Cardiac fibroblast (primary cell): ENCODE measurements at regions not wholly inside any gene's neighbourhood (a gene's known extent, or its start where the extent isn't known, plus 50 kb on each side); places are given as distances from the start of the nearest gene placed in this dataset.

Experiments
- DNase-seq, 2 donors: peaks; one replicate each; pipeline versions ENCODE4 v3.0.0 to v3.0.0-alpha.2; 2010; ENCODE audit warnings: low read depth in 2 of 2
- H3K4me3 ChIP-seq, 2 donors: replicated peaks in 1 of 2; 1 replicate in 1 of 2; 2 replicates in 1 of 2; pipeline ENCODE4 v1.5.1; 2011; ENCODE audit warnings: low read depth in 2 of 2, low read length in 2 of 2, mild to moderate bottlenecking in 2 of 2, moderate library complexity in 1 of 2
- TF ChIP-seq, protein P1 (sequence below): IDR thresholded peaks from one replicate; pipeline ENCODE4 v1.5.1; 2011; ENCODE audit warnings: low read depth, mild to moderate bottlenecking, low read length, inconsistent platforms

DNA sequence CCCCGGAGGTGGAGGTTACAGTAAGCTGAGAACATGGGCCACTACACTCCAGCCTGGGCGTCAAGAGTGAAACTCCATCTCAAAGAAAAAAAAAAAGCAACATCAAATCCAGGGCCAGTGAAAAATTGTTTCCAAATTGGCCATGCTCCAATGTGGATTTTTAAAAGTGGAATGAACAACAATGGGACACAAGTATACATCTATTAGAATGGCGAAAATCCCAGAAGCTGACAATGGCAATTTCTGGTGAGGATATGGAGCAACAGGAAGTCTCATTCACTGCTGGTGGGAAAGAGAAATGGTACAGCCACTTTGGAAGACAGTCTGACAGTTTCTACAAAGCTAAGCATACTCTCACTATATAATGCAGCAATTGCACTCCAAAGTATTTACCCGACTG, 161.4 kb downstream of the UXS1 start:
- H3K4me3 ChIP-seq, result no peak overlapping the region
- TF ChIP-seq, protein P1, sequence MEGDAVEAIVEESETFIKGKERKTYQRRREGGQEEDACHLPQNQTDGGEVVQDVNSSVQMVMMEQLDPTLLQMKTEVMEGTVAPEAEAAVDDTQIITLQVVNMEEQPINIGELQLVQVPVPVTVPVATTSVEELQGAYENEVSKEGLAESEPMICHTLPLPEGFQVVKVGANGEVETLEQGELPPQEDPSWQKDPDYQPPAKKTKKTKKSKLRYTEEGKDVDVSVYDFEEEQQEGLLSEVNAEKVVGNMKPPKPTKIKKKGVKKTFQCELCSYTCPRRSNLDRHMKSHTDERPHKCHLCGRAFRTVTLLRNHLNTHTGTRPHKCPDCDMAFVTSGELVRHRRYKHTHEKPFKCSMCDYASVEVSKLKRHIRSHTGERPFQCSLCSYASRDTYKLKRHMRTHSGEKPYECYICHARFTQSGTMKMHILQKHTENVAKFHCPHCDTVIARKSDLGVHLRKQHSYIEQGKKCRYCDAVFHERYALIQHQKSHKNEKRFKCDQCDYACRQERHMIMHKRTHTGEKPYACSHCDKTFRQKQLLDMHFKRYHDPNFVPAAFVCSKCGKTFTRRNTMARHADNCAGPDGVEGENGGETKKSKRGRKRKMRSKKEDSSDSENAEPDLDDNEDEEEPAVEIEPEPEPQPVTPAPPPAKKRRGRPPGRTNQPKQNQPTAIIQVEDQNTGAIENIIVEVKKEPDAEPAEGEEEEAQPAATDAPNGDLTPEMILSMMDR, result no peak
- DNase-seq, result peak; percentile 6 to 51

DNA sequence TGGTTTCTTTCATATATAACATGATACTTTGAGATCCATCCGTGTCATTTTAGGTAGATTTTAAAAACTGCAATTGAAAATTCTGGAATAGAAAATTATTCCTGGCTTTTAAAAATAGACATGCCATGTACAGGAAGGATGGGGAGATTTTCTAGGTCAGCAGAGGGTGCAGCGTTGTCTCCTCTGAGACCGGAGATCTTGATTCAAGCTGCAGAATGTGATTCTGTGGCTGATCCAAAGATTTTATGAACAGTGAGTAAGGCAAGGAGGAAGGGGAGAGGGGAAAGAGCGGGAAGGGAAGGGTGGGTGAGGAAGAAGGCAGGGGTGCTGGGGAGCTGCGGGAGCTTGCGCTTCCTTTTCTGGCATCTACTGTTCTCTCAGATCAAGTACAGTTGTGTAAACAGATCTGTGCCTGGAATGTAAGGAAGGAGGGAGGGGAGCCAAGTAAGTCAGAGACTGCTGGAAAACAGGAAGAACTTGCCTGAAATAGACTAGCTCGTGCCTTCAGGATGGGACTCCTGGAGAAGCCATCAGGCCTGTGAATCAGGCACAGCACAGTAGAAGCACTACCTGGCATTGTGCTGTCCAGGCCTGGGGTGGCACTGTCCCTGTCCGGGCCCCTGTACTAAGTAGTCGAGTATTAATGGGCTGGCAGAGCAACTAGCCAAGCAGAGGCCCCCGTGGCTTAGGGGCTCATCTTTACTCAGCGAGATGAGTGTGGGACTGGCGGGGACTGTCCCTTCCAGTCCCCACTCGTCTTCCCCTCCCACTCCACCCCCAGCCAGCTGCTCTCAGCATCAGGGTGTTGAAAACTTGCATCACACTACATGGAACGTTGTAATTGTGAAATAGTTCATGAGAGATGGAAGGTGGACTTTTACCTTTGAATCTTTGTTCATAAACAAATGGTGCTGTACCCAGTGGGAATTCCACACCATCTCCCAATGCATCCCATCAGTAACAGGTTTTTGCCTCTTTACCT, 163.5 kb downstream of the UXS1 start:
- TF ChIP-seq, protein P1, result no peak
- no peak overlapping the region for H3K4me3 ChIP-seq
- peak; percentile 61 to 96 for DNase-seq

DNA sequence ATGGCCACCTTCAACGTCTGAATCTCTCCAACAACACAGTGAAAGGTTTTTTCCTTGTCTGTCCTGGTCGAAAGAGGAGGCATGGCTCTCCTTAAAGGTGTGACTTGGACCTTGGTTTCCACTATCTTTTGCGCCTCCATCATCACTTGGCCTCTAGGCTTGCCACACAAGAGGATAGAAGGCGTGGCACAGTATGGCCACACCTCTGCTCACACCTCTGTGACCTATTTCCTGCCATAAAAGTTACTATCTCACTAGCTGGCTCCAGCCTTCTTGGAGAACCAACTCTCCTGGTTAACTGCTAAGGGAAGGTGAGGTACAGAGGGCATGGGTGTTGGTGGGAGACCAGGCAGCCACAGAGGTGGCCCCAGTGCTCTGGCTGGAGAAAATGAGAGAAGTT, 165.9 kb downstream of the UXS1 start:
- TF ChIP-seq, protein P1, result no peak
- no peak overlapping the region for H3K4me3 ChIP-seq
- DNase-seq, result no peak

DNA sequence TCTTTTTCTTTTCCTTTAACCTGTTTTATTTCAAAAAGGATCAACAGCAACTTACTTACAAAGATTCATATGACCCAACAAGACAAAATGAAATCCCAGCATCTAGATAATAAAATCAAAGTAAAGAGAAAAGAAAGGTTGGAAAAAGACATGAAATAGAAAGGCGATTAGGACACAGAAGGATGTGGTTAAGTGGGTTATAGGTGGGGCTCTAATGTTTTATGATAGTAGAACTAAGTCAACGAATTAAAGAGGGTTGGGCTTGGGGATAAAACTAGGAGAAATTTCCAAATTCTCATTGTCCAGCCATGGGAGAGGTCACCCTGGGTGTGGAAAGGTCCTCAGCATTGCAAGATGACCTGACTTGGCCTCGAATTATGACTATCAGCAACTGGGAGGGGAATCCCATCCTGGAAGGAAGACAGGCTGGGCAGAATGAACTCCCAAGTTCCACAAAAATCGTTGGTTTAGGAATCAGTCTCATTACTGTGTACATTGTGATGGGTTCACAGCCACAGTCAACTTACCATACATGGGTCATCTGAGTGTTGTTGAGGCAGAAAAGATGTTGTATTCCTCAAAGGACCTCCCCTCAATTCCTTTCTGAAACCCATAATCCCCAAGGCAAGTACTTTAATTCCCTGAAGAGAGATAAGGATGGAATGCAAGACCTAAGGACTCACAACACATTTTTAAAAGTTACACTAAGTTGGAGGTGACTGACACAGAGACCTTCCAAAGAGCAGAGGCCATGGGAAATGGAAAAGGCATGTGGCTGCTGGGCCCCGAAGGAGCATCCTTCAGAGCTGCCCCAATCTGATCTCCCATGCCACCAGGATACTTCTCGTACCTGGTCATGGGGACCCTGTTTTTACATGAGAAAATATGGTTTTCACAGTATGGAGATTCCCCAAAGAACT, 167.6 kb downstream of the UXS1 start:
- DNase-seq, result no peak
- no peak overlapping the region for H3K4me3 ChIP-seq
- TF ChIP-seq, protein P1, result no peak

DNA sequence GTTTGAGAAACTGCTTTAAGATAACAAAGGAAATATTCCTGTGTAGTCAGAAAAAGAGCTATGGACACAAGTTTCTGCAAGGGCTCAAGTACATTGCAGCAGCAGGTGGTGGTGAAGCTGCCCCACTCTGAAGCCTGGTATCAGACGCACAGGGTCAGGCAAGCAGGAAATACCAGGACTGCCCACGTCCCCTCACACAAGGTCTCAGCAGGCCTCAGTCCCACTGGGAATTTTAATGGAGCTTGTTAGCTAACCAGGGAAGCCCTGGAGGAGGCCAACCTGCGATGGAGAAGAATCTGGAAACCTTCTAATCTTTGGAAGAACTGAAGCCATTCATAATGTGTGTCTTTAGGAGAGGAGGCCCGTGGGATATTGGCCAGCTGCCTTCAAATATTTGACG, 168.3 kb downstream of the UXS1 start:
- TF ChIP-seq, protein P1, result no peak
- DNase-seq, result no peak
- H3K4me3 ChIP-seq, result no peak overlapping the region

DNA sequence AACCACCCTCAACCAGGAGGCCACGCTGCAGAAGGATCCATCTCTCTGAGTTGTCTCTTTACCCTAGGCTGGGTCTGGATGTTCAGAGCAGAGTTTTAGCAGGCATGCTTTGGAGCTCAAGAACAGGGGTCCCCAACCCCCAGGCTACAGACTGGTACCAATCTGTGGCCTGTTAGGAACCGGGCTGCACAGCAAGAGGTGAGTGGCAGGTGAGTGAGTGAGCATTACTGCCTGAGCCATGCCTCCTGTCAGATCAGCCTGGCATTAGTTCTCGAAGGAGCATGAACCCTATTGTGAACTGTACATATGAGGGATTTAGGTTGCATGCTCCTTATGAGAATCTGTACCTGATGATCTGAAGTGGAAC, 172.5 kb downstream of the UXS1 start:
- TF ChIP-seq, protein P1, result no peak
- no peak overlapping the region for H3K4me3 ChIP-seq
- no peak for DNase-seq
